AG09309 (cell line): ENCODE measurements at regions not wholly inside any gene's neighbourhood (a gene's known extent, or its start where the extent isn't known, plus 50 kb on each side); places are given as distances from the start of the nearest gene placed in this dataset.

ENCODE experiments used
- DNase-seq: peaks from one replicate; pipeline ENCODE4 v3.0.0-alpha.2; 2010; ENCODE audit warnings: low read depth
- H3K4me3 ChIP-seq: 2 replicates; pipeline ENCODE4 v1.5.1; 2011; ENCODE audit warnings: mild to moderate bottlenecking, low read depth, low read length, moderate library complexity; ENCODE audit not compliant: control insufficient read depth
- TF ChIP-seq, protein P1 (sequence below): IDR thresholded peaks from 2 replicates; pipeline ENCODE4 v1.5.1; 2011; ENCODE audit warnings: mild to moderate bottlenecking, low read depth, low read length, inconsistent platforms; ENCODE audit not compliant: insufficient read depth, control insufficient read depth; ENCODE audit errors: missing control alignments

- TF ChIP-seq, protein P1, sequence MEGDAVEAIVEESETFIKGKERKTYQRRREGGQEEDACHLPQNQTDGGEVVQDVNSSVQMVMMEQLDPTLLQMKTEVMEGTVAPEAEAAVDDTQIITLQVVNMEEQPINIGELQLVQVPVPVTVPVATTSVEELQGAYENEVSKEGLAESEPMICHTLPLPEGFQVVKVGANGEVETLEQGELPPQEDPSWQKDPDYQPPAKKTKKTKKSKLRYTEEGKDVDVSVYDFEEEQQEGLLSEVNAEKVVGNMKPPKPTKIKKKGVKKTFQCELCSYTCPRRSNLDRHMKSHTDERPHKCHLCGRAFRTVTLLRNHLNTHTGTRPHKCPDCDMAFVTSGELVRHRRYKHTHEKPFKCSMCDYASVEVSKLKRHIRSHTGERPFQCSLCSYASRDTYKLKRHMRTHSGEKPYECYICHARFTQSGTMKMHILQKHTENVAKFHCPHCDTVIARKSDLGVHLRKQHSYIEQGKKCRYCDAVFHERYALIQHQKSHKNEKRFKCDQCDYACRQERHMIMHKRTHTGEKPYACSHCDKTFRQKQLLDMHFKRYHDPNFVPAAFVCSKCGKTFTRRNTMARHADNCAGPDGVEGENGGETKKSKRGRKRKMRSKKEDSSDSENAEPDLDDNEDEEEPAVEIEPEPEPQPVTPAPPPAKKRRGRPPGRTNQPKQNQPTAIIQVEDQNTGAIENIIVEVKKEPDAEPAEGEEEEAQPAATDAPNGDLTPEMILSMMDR = no peak
- DNase-seq = no peak
- H3K4me3 ChIP-seq = no peak overlapping the region
Measured at GRCh38 chr1:20426371-20426770, 59.6 kb downstream of the CAMK2N1 start.

- no peak for DNase-seq
- TF ChIP-seq, protein P1 = no peak
- no peak overlapping the region for H3K4me3 ChIP-seq
Measured at GRCh38 chr1:20425622-20426021, 60.4 kb downstream of the CAMK2N1 start.

GRCh38 chr1:20423169-20423795, 62.7 kb downstream of the CAMK2N1 start:
- no peak for DNase-seq
- no peak overlapping the region for H3K4me3 ChIP-seq
- TF ChIP-seq, protein P1 = no peak

DNA sequence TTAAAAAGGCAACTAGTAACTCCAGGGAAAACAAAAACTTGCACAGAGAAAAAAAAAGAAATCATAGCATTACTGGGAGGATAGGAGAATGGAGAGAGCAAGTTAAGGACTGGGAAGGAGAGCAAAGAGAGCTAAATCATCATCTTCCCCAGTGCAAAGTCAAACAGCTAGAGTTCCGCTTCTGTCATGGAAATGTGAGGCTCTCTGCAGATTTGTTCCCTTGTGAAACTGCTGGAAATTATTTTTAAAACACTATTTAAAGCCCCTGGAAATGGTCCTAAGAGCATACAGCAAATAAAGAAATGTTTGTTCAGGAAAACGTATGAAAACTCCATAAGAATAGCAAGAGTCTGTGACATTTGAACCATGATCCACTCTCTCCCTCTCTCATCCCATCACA, 64.6 kb downstream of the CAMK2N1 start:
- H3K4me3 ChIP-seq = no peak overlapping the region
- TF ChIP-seq, protein P1 = no peak
- no peak for DNase-seq

GRCh38 chr1:20417581-20417980, 68.4 kb downstream of the CAMK2N1 start:
- H3K4me3 ChIP-seq = no peak overlapping the region
- TF ChIP-seq, protein P1 = no peak
- no peak for DNase-seq

- H3K4me3 ChIP-seq = no peak overlapping the region
- DNase-seq = no peak
- TF ChIP-seq, protein P1 = no peak
Measured at GRCh38 chr1:20416706-20417105, 69.3 kb downstream of the CAMK2N1 start.

DNA sequence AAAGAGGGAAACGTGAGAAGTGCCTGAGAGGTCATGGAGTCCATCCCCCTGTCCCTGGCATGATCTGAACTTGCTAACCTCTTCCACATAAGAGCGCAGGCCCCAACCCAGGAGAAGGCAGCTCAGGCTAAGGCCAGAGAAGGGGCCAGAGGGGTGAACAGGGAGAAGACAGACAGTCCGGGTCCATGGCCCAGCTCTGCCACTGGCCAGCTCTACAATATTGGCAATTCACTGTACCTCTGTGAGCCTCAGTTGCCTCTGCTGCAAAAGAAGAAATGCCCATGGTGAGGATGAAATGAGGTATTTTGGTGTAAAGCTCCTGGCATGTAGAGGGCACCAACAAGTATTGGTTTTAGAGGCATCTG, 72.3 kb downstream of the CAMK2N1 start:
- TF ChIP-seq, protein P1 = no peak
- no peak for DNase-seq
- H3K4me3 ChIP-seq = no peak overlapping the region
